Body of pancreas (tissue), 4 donors: ENCODE measurements at regions not wholly inside any gene's neighbourhood (a gene's known extent, or its start where the extent isn't known, plus 50 kb on each side); places are given as distances from the start of the nearest gene placed in this dataset.

ENCODE experiments used
- ATAC-seq: fragments of 150-250 bp; one replicate; pipeline ENCODE4 v1.9.1; 2016
- DNase-seq, 4 donors: peaks; one replicate each; pipeline ENCODE4 v3.0.0-alpha.2; 2019
- H3K27ac ChIP-seq, 4 donors: fragments of 200-600 bp; sonication (generic); 1 replicate in 3 of 4; 2 replicates in 1 of 4; pipeline versions ENCODE4 v1.5.1 to v1.6.1; 2016 to 2019; ENCODE audit warnings: mild to moderate bottlenecking in 1 of 4, mixed read lengths in 1 of 4, moderate library complexity in 1 of 4
- H3K27me3 ChIP-seq, 2 donors: fragments of 200-600 bp; sonication (generic); one replicate each; pipeline ENCODE4 v1.6.0; 2016; ENCODE audit warnings: mild to moderate bottlenecking in 1 of 2
- H3K36me3 ChIP-seq, 2 donors: fragments of 200-600 bp; sonication (generic); replicated peaks in 1 of 2; 2 replicates each; pipeline ENCODE4 v1.5.1; 2016; ENCODE audit warnings: low read depth in 2 of 2; ENCODE audit not compliant: insufficient read depth in 1 of 2
- H3K4me1 ChIP-seq: fragments of 200-600 bp; sonication (generic); one replicate; pipeline ENCODE4 v1.6.0; 2016
- H3K4me3 ChIP-seq, 2 donors: fragments of 200-600 bp; sonication (generic); 1 replicate in 1 of 2; 2 replicates in 1 of 2; pipeline ENCODE4 v1.5.1; 2016 to 2019
- H3K9me3 ChIP-seq, 3 donors: fragments of 200-600 bp; sonication (generic); 1 replicate in 2 of 3; 2 replicates in 1 of 3; pipeline ENCODE4 v1.5.1; 2016
- CTCF ChIP-seq, 7 experiments: fragments of 450-650 bp in 4 of 7; fragments of 200-600 bp in 3 of 7; sonication (generic) in 3 of 7; IDR thresholded peaks; one replicate each; pipeline ENCODE4 v1.5.1; 2016 to 2019; ENCODE audit warnings: antibody characterized with exemption in 7 of 7
- POLR2A ChIP-seq, 3 donors: fragments of 450-650 bp; IDR thresholded peaks; one replicate each; pipeline ENCODE4 v1.6.1; 2016; ENCODE audit warnings: antibody characterized with exemption in 3 of 3, mild to moderate bottlenecking in 2 of 3
- WGBS, 2 donors: methylation state at CpG; one replicate each; pipeline ENCODE4 v1.1.5; 2017; 5-methylcytosine and 5-hydroxymethylcytosine counted together
- intact Hi-C: fragments of 100-400 bp; cut with DNase I; formaldehyde crosslinking; loops from one replicate; pipeline ENCODE4 v1.15.1; 2023

GRCh38 chr22:25388866-25389540 lies 169.6 kb downstream of the CRYBB2 start:
- 45 to 55% methylated on average over 9 to 10 of the region's 10 CpGs for WGBS, 2 donors
- TF ChIP-seq POLR2A (IDR thresholded peaks at IDR 0.05) (no peak), CTCF (IDR thresholded peaks at IDR 0.05) (no peak)
- H3K9me3 ChIP-seq, result no peaks in the 10 kb centered on the region
- peak overlapping the region in 1 of 4 donors; percentile 12 for H3K27ac ChIP-seq
- intact Hi-C loops, result no loop called here
- H3K4me1 ChIP-seq, result peaks cover 18% of the 10 kb centered on the region
- no peaks in the 10 kb centered on the region for H3K27me3 ChIP-seq
- no peak overlapping the region for H3K4me3 ChIP-seq
- H3K36me3 ChIP-seq, result no peaks in the 10 kb centered on the region
- ATAC-seq (no peak), DNase-seq (no peak)

GRCh38 chr22:25389541-25389919 lies 170.1 kb downstream of the CRYBB2 start:
- 91 to 94% methylated on average over 6 to 11 of the region's 11 CpGs for WGBS, 2 donors
- Histone ChIP-seq H3K9me3 (no peaks in the 10 kb centered on the region), H3K4me3 (no peak overlapping the region), H3K27ac (peak overlapping the region in 1 of 4 donors; percentile 12), H3K27me3 (no peaks in the 10 kb centered on the region), H3K4me1 (peaks cover 18% of the 10 kb centered on the region), H3K36me3 (no peaks in the 10 kb centered on the region)
- ATAC-seq, result no peak
- intact Hi-C loops, result no loop called here
- no peak for DNase-seq
- TF ChIP-seq POLR2A (IDR thresholded peaks at IDR 0.05), result no peak
- TF ChIP-seq CTCF (IDR thresholded peaks at IDR 0.05), result no peak

- Histone ChIP-seq H3K4me3 (no peak overlapping the region), H3K27ac (no peak overlapping the region), H3K9me3 (no peaks in the 10 kb centered on the region), H3K27me3 (no peaks in the 10 kb centered on the region), H3K4me1 (peaks cover 18% of the 10 kb centered on the region), H3K36me3 (no peaks in the 10 kb centered on the region)
- WGBS, 2 donors, result 73 to 91% methylated on average over 3 to 19 of the region's 20 CpGs
- intact Hi-C loops, result no loop called here
- ATAC-seq (no peak), DNase-seq (no peak)
- TF ChIP-seq POLR2A (IDR thresholded peaks at IDR 0.05) (no peak), CTCF (IDR thresholded peaks at IDR 0.05) (no peak)
Observed at GRCh38 chr22:25390297-25391240, 171.1 kb downstream of the CRYBB2 start.

- no peaks in the 10 kb centered on the region for H3K27me3 ChIP-seq
- peaks cover 23% of the 10 kb centered on the region for H3K4me1 ChIP-seq
- H3K27ac ChIP-seq, result no peak overlapping the region
- 91 to 96% methylated on average over 7 to 8 of the region's 8 CpGs for WGBS, 2 donors
- H3K4me3 ChIP-seq, result no peak overlapping the region
- no peaks in the 10 kb centered on the region for H3K9me3 ChIP-seq
- H3K36me3 ChIP-seq, result no peaks in the 10 kb centered on the region
- ATAC-seq, result no peak
- DNase-seq, result no peak
- TF ChIP-seq CTCF (IDR thresholded peaks at IDR 0.05) (no peak), POLR2A (IDR thresholded peaks at IDR 0.05) (no peak)
- intact Hi-C loops, result no loop called here
Observed at GRCh38 chr22:25392584-25392983, 171.9 kb upstream of the GRK3 start.
